IMR-90 (cell line): ENCODE measurements at regions not wholly inside any gene's neighbourhood (a gene's known extent, or its start where the extent isn't known, plus 50 kb on each side); places are given as distances from the start of the nearest gene placed in this dataset.

Experiments
- ATAC-seq: fragments of 200-7000 bp; cut with Tn5 transposase; 2 replicates; pipeline ENCODE4 v1.9.1; 2020; ENCODE audit warnings: low read depth, mild to moderate bottlenecking, moderate library complexity
- BruUV-seq: library from RNA; stranded (reverse); fragments of 400-500 nt; replicated peaks from 2 replicates; lab custom pipeline; 2021; lab: Mats Ljungman, UMichigan
- CTCF ChIA-PET: fragments of 300-600 bp; formaldehyde crosslinking; extraction: SDS; loops from one replicate; lab custom pipeline; 2021; ENCODE audit warnings: antibody characterized with exemption; lab: Yijun Ruan, JAX
- POLR2A ChIA-PET: fragments of 300-600 bp; sonication (Branson Sonifier 250); formaldehyde crosslinking; loops from one replicate; lab custom pipeline; 2022; ENCODE audit warnings: antibody characterized with exemption; ENCODE audit not compliant: unreplicated experiment; lab: Charles Lee
- DNase-seq: peaks from one replicate; pipeline ENCODE4 v3.0.0; 2013
- H2AFZ ChIP-seq: replicated peaks from 2 replicates; pipeline ENCODE3; 2013; ENCODE audit warnings: low read length, mild to moderate bottlenecking; ENCODE audit not compliant: poor library complexity
- H2AK5ac ChIP-seq: 2 replicates; pipeline ENCODE4 v1.6.1; 2013; ENCODE audit warnings: low read depth, low read length, inconsistent platforms
- H2AK9ac ChIP-seq: replicated peaks from 2 replicates; pipeline ENCODE3; 2013; ENCODE audit warnings: mild to moderate bottlenecking, low read depth, low read length, moderate library complexity; ENCODE audit not compliant: poor library complexity
- H2BK120ac ChIP-seq: 2 replicates; pipeline ENCODE4 v1.6.1; 2013; ENCODE audit warnings: low read depth, low read length, inconsistent platforms
- H2BK15ac ChIP-seq: 3 replicates; pipeline ENCODE4 v1.6.1; 2013; ENCODE audit warnings: low read depth, low read length, inconsistent platforms
- H2BK20ac ChIP-seq: 2 replicates; pipeline ENCODE4 v1.6.1; 2013; ENCODE audit warnings: low read depth, mild to moderate bottlenecking, inconsistent platforms, low read length, moderate library complexity
- H2BK5ac ChIP-seq: 2 replicates; pipeline ENCODE4 v1.6.1; 2013; ENCODE audit warnings: mild to moderate bottlenecking, low read depth, low read length, inconsistent platforms; ENCODE audit not compliant: poor library complexity, severe bottlenecking
- H3K14ac ChIP-seq: replicated peaks from 2 replicates; pipeline ENCODE4 v1.6.1; 2013; ENCODE audit warnings: low read depth, low read length, inconsistent platforms
- H3K18ac ChIP-seq: 2 replicates; pipeline ENCODE4 v1.6.1; 2013; ENCODE audit warnings: low read depth, low read length, control low read depth
- H3K23ac ChIP-seq: 2 replicates; pipeline ENCODE4 v1.6.1; 2013; ENCODE audit warnings: low read depth, low read length, inconsistent platforms
- H3K27ac ChIP-seq: 2 replicates; pipeline ENCODE4 v1.5.1; 2013; ENCODE audit warnings: mild to moderate bottlenecking, control low read depth, low read length; ENCODE audit not compliant: insufficient read depth
- H3K27me3 ChIP-seq: 2 replicates; pipeline ENCODE4 v1.6.1; 2013; ENCODE audit warnings: low read length; ENCODE audit not compliant: control insufficient read depth, insufficient read depth
- H3K36me3 ChIP-seq: 2 replicates; pipeline ENCODE4 v1.6.1; 2013; ENCODE audit warnings: low read length, mixed read lengths; ENCODE audit not compliant: control insufficient read depth, insufficient read depth
- H3K4ac ChIP-seq: 2 replicates; pipeline ENCODE4 v1.6.1; 2013; ENCODE audit warnings: low read depth, low read length, inconsistent platforms
- H3K4me1 ChIP-seq: 2 replicates; pipeline ENCODE4 v1.6.1; 2013; ENCODE audit warnings: low read length, mixed read lengths; ENCODE audit not compliant: control insufficient read depth, insufficient read depth
- H3K4me2 ChIP-seq: 2 replicates; pipeline ENCODE4 v1.6.1; 2013; ENCODE audit warnings: low read depth, mild to moderate bottlenecking, control low read depth, low read length, moderate library complexity
- H3K4me3 ChIP-seq: 2 replicates; pipeline ENCODE4 v1.5.1; 2013; ENCODE audit warnings: low read depth, mild to moderate bottlenecking, control low read depth, low read length, moderate library complexity; ENCODE audit not compliant: insufficient read depth
- H3K56ac ChIP-seq: 2 replicates; pipeline ENCODE4 v1.6.1; 2013; ENCODE audit warnings: low read length, inconsistent platforms; ENCODE audit not compliant: insufficient read depth; ENCODE audit errors: extremely low read depth
- H3K79me1 ChIP-seq, 2 experiments: 2 replicates each; pipeline ENCODE4 v1.6.1; 2013; ENCODE audit warnings: low read length in 2 of 2, inconsistent platforms in 1 of 2, low read depth in 1 of 2
- H3K9ac ChIP-seq: 2 replicates; pipeline ENCODE4 v1.6.1; 2013; ENCODE audit warnings: low read depth, low read length, control low read depth
- H3K9me1 ChIP-seq: 2 replicates; pipeline ENCODE4 v1.6.1; 2013; ENCODE audit warnings: low read length, inconsistent platforms; ENCODE audit not compliant: insufficient read depth
- H3K9me3 ChIP-seq: 2 replicates; pipeline ENCODE4 v1.6.1; 2013; ENCODE audit warnings: low read length; ENCODE audit not compliant: control insufficient read depth, insufficient read depth
- H4K20me1 ChIP-seq: 2 replicates; pipeline ENCODE4 v1.6.1; 2013; ENCODE audit warnings: low read length, inconsistent platforms; ENCODE audit not compliant: insufficient read depth
- H4K5ac ChIP-seq: 2 replicates; pipeline ENCODE4 v1.6.1; 2013; ENCODE audit warnings: mild to moderate bottlenecking, low read depth, low read length, control low read depth
- H4K8ac ChIP-seq, 2 experiments: 2 replicates each; pipeline ENCODE4 v1.6.1; 2013; ENCODE audit warnings: low read depth in 2 of 2, low read length in 2 of 2, control low read depth in 1 of 2, inconsistent platforms in 1 of 2
- H4K91ac ChIP-seq: 2 replicates; pipeline ENCODE4 v1.6.1; 2013; ENCODE audit warnings: low read depth, low read length, inconsistent platforms; ENCODE audit not compliant: insufficient read depth
- BHLHE40 ChIP-seq: fragments of 150-350 bp; IDR thresholded peaks from 2 replicates; pipeline ENCODE4 v1.6.1; 2016; ENCODE audit warnings: mild to moderate bottlenecking, low read depth, low read length
- CEBPB ChIP-seq: IDR thresholded peaks from 2 replicates; pipeline ENCODE4 v1.6.1; 2012; ENCODE audit warnings: low read depth, low read length, improper control_type of control experiment
- CHD1 ChIP-seq: IDR thresholded peaks from 2 replicates; pipeline ENCODE4 v1.6.1; 2012; ENCODE audit warnings: low read depth, low read length, improper control_type of control experiment
- CTCF ChIP-seq: conservative IDR thresholded peaks from 2 replicates; pipeline ENCODE4 v1.5.1; 2012; ENCODE audit warnings: mild to moderate bottlenecking, low read depth, low read length, improper control_type of control experiment
- ELK1 ChIP-seq: fragments of 150-350 bp; IDR thresholded peaks from 2 replicates; pipeline ENCODE4 v1.6.1; 2016; ENCODE audit warnings: low read depth, mild to moderate bottlenecking, low read length, moderate library complexity, borderline replicate concordance
- FOS ChIP-seq: fragments of 150-350 bp; IDR thresholded peaks from 2 replicates; pipeline ENCODE4 v1.6.1; 2016; ENCODE audit warnings: low read depth, low read length
- MAFK ChIP-seq: IDR thresholded peaks from 2 replicates; pipeline ENCODE4 v1.6.1; 2012; ENCODE audit warnings: low read depth, low read length, improper control_type of control experiment
- MAZ ChIP-seq: IDR thresholded peaks from 2 replicates; pipeline ENCODE4 v1.6.1; 2012; ENCODE audit warnings: low read depth, mild to moderate bottlenecking, low read length, improper control_type of control experiment, moderate library complexity, borderline replicate concordance
- MXI1 ChIP-seq: IDR thresholded peaks from 2 replicates; pipeline ENCODE4 v1.6.1; 2012; ENCODE audit warnings: low read depth, mild to moderate bottlenecking, low read length, moderate library complexity, borderline replicate concordance
- NFE2L2 ChIP-seq: fragments of 150-350 bp; IDR thresholded peaks from 2 replicates; pipeline ENCODE4 v1.6.1; 2016; ENCODE audit warnings: low read depth, mild to moderate bottlenecking, low read length
- POLR2A ChIP-seq: IDR thresholded peaks from 2 replicates; pipeline ENCODE4 v1.6.1; 2012; ENCODE audit warnings: mild to moderate bottlenecking, low read depth, low read length
- RAD21 ChIP-seq: IDR thresholded peaks from 2 replicates; pipeline ENCODE4 v1.6.1; 2012; ENCODE audit warnings: low read length, improper control_type of control experiment
- RCOR1 ChIP-seq: IDR thresholded peaks from 2 replicates; pipeline ENCODE4 v1.6.1; 2012; ENCODE audit warnings: mild to moderate bottlenecking, low read length, improper control_type of control experiment; ENCODE audit not compliant: insufficient replicate concordance
- RFX5 ChIP-seq: IDR thresholded peaks from 2 replicates; pipeline ENCODE4 v1.8.0; 2012; ENCODE audit warnings: low read depth, mild to moderate bottlenecking, low read length, moderate library complexity
- SMC3 ChIP-seq: fragments of 150-350 bp; IDR thresholded peaks from 2 replicates; pipeline ENCODE4 v1.6.1; 2016; ENCODE audit warnings: low read depth, mild to moderate bottlenecking, antibody characterized with exemption, low read length, moderate library complexity
- USF2 ChIP-seq: fragments of 150-350 bp; IDR thresholded peaks from 2 replicates; pipeline ENCODE4 v1.6.1; 2017; ENCODE audit warnings: mild to moderate bottlenecking, antibody characterized with exemption, low read length, low read depth
- WGBS, 2 experiments: methylation state at CpG; one replicate each; pipeline versions ENCODE4 v1.1.5 to v1.1.7; 2013; ENCODE audit warnings: missing lambda C conversion rate in 2 of 2; ENCODE audit not compliant: insufficient read length in 1 of 2; ENCODE audit errors: extremely low coverage in 2 of 2; 5-methylcytosine and 5-hydroxymethylcytosine counted together
- dilution Hi-C: fragments of 300-500 bp; cut with HindIII; formaldehyde crosslinking; loops from one replicate; pipeline ENCODE4 v1.14.3; 2018; ENCODE audit warnings: low sequenced_read_pairs; ENCODE audit not compliant: unreplicated experiment
- in situ Hi-C: fragments of 300-500 bp; cut with MboI; formaldehyde crosslinking; loops from 3 replicates; pipeline ENCODE4 v1.14.3; 2019; ENCODE audit warnings: low sequenced_read_pairs, inconsistent platforms, mixed read lengths
- intact Hi-C: fragments of 100-400 bp; cut with micrococcal nuclease; formaldehyde crosslinking; loops from 2 replicates; pipeline ENCODE4 v1.10.0; 2022

- 67% methylated on average over 1 of the region's 5 CpGs; no CpG with 5 or more reads in 1 of the 2 experiments for WGBS, 2 experiments
- Histone ChIP-seq H4K8ac (no peak overlapping the region), H2BK15ac (no peak overlapping the region), H2AFZ (no peak overlapping the region), H3K9ac (no peak overlapping the region), H2AK5ac (no peak overlapping the region), H2BK5ac (no peak overlapping the region), H3K56ac (no peak overlapping the region), H3K4me1 (no peaks in the 10 kb centered on the region), H3K4me3 (no peak overlapping the region), H4K91ac (no peak overlapping the region), H3K9me3 (no peaks in the 10 kb centered on the region), H4K20me1 (no peaks in the 10 kb centered on the region), H3K27ac (no peak overlapping the region), H3K14ac (no peak overlapping the region), H3K23ac (no peak overlapping the region), H3K36me3 (no peaks in the 10 kb centered on the region), H3K9me1 (no peaks in the 10 kb centered on the region), H2BK20ac (no peak overlapping the region), H3K27me3 (no peaks in the 10 kb centered on the region), H3K79me1 (no peaks in the 10 kb centered on the region), H3K18ac (no peak overlapping the region), H2BK120ac (no peak overlapping the region), H4K5ac (no peak overlapping the region), H3K4ac (no peak overlapping the region), H3K4me2 (no peak overlapping the region), H2AK9ac (peak overlapping the region; percentile 13)
- in situ Hi-C loops: no loop called here
- POLR2A ChIA-PET: no interaction called here
- no peak for DNase-seq
- ATAC-seq: no peak
- TF ChIP-seq MXI1 (no peak), RAD21 (no peak), CEBPB (no peak), CTCF (no peak), RFX5 (no peak), MAFK (no peak), RCOR1 (no peak), SMC3 (no peak), NFE2L2 (no peak), MAZ (no peak), BHLHE40 (no peak), CHD1 (no peak), ELK1 (no peak), FOS (no peak), USF2 (no peak), POLR2A (no peak)
- dilution Hi-C loops: no loop called here
- BruUV-seq: no TSS peak
- intact Hi-C loops: no loop called here
- CTCF ChIA-PET: no interaction called here
These were observed 667.3 kb downstream of the PTPRU start for GRCh38 chr1:29903548-29904166.
